Activated naive CD8-positive, alpha-beta T cell treated with anti-CD3 and anti-CD28 coated beads, Interleukin-2, amount 50 U/mL, for 16 hours (primary cell): ENCODE measurements at regions not wholly inside any gene's neighbourhood (a gene's known extent, or its start where the extent isn't known, plus 50 kb on each side); places are given as distances from the start of the nearest gene placed in this dataset.
"Not testable (repeated sequence)": the region's sequence is repeated elsewhere in the genome, so short reads cannot be mapped to it uniquely, and the experiment has no call there.

ENCODE experiments used
- DNase-seq: peaks from one replicate; pipeline ENCODE4 v3.0.0-alpha.2; 2020; ENCODE audit warnings: low read depth, low spot score

DNA sequence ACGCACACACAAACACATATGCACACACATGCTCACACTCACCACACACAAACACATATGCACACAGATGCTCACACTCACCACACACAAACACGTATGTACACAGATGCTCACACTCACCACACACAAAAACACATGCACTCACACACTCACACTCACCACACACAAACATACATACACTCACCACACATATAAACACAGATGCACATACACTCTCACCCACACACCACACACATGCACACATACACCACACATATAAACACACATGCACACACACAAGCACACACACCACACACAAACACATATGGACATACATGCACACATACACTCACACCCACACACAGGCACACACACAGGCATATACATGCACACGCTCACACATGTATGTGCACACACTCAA lies 112.3 kb downstream of the ERMARD start:
- no peak for DNase-seq

DNA sequence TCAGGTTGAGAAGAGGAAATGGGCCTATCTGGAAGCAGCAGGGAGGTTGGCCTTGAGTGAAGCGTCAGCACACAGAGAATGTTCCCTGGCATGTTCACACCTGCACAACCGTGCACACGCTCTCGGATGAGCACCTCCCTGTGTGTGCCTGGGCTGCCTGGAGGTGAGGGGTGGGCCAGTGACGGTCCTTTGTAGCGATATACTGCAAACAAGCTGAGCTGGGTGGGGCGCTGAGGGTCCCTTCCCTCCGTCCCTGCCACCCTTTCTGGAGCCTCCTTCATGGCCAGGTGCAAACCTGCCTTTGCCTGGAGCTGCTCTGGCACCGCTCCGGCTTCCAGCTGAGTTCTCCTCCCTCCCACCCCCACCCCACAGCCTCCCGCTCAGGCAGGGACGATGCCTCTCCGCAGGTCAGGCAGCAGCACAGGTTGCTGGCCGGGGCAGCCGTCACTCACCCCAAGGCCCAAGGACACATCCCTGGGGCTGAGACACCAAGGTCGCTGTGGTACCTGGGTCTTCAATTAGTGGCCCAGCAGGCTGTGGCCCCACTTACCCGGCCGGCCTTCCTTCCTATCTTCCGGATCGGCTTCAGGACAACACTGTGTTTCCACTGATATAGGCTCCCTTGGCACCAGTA lies 111.6 kb downstream of the ERMARD start:
- DNase-seq: no peak

DNA sequence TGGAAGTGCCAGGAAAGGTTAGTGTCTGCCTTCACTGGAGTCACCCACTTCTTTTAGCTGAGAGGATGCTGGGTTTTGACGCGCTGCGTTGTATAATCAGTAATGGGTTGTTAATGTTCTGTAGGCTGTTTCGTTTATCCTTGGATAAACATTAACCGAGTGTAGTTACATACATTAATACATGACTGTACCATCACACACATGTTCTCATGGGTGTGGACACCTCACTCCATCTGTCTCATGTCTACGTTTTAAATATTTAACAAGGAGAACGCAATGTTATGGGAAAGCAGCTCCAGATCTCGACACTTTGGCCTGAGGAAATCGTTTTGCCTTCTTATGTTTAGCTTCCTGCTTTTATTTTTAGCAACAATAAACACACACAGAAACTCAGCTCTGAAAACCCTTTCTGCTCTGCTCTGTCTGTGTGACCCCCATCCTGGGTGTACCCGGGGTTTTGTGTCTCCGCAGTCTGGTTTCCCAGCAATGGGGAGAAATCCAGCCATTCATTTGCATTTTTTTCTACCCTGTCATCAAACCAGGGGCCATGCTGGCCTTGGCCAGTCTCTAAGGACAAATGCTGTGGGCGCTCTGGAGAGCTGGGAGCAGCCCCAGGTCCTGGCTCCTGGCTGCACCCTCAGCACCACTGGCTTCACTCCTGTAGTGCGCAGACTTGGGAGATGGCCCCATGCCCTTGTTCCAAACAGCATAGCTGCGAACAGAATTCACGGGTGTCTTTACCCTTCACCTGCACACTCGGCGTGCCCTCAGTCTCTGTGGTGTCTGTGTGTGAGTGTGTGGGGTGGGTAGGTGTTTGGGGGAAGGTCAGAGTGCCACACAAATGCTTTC lies 110.8 kb downstream of the ERMARD start:
- no peak for DNase-seq

DNA sequence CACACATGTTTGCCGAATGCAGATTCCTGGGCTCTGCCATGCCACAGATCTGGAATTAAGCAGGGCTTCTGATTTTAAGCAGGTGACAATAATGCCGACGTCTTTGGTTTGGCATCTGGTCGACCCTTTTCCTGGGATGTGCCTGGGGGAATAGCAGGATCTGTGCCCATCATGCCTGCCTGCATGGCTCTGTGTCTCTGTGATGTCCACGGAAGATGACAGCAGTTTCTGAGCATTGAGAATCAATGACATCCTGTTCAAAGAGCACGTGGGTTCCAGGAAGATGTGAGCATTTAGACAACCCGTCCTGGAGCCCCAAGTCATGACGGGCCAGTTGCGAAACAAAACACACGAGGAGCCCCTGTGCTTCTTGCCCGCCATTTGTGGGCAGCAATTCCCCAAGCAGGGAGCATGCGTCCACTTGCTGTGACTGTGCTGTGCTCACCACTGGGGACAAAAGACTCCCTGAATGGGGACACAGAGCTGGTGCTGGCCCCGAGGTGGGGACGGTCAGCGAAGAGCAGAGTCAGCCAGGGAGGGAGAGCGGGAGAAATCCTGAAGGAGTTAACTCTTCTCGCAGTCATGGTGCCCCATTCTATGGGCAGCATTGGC lies 110.1 kb downstream of the ERMARD start:
- no peak for DNase-seq

DNA sequence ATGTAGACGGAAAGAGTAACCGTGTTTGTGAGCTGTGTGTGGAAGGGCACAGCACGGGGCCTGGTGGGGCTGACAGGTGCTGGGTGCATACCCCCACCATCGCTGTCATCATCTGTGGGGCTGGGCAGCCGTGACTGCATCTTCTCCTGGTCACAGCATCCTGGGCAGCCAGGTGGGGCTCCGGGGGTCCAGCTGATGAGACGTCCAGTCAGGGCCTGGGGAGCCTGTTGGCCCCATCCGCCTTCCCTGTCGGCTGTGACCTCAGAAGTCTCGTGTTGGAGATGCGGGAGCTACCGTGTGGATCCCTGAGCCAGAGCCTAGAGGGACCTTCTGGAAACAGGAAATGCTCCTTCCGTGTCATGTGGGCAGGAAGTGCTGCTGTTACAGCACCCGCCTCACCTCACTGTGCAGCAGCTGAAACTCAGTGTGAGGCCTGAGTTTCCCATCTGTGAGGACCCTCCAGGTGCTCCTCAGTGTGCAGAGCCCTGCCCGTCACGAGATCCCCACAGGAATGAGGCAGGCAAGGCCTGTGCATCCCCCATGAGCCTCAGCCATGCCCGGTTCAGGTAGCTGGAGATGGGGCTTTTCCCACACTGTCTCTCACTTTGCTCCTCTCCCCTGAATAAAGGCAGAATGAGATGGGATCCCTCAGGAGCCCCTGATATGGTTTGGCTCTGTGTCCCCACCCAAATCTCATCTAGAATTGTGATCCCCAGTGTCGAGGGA lies 108.7 kb downstream of the ERMARD start:
- no peak for DNase-seq

DNA sequence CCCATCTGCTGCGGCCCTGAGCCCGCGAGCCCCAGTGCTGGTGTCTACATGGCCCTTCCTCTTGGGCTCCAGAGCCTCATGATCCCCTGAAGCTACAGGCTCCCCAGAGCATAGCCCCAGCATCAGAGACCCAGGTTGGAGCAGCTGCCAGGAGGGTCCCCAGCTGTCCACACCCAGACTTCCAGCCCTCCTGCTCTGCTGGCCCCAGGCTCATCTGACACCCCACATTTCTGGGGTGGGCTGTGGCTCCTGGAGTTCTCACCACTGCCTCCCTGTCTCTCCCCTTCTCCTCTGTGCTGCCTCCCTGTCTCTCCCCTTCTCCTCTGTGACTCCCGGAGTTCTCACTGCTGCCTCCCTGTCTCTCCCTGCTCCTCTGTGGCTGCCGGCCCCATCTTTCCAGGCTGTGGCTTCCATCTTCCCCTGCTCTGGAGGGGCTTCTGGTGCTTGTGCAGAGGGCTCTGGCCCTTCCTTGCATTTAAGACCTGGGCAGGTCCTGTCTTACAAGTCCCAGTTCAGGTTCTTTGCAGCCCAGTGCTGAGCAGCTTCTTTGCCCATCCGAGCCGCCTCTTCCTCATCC lies 108.1 kb downstream of the ERMARD start:
- no peak for DNase-seq

DNA sequence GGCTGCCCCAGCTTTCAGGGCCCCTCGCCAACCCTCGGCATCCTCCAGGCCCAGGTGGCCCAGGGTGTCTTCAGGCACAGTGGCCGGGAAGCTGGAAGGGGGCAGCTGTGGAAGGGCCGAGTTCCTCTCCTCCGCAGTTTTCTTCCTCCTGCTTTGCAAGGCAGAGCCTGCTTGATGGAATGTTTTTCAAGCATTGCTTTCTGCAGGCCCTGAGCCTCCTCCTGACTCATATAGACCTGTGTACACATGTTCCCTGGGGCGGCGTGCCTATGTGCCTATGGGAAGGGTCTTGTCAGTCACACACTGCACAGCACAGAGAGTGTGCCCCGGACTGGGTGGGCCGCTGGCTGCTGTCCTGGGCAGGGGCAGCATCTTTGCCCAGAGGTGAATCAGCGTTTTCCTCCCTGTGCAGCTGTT lies 107.5 kb downstream of the ERMARD start:
- no peak for DNase-seq

DNA sequence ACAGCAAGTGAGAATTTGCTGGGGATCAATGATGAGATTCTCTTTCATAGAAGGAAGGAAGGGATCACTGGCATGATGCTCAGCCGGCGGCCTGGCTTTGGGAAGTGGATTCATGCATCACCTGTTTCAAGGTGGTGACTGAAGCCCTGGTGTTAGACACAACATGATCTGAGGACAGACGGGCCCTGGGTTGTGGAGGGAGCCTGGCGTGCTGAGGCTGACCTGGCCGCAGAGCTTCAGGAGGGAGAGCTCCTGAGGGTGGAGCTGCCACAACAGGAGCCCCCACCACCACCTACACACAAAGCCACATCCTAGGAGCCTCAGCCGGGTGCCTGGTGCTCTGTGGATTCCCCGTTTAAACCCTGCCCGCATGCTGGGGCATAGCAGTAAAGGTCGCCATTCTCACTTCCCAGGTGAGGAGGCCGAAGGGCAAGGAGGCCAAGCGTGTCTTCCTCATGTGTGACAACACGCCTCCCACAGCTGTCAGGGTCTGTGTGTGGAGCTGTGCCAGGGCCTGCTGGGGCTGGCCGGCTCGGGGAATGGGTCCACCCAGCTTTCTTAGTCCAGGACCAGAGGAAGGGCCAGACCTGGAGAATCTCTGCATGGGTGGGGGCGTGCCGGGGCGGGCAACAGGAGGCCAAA lies 107.0 kb downstream of the ERMARD start:
- DNase-seq: no peak

DNA sequence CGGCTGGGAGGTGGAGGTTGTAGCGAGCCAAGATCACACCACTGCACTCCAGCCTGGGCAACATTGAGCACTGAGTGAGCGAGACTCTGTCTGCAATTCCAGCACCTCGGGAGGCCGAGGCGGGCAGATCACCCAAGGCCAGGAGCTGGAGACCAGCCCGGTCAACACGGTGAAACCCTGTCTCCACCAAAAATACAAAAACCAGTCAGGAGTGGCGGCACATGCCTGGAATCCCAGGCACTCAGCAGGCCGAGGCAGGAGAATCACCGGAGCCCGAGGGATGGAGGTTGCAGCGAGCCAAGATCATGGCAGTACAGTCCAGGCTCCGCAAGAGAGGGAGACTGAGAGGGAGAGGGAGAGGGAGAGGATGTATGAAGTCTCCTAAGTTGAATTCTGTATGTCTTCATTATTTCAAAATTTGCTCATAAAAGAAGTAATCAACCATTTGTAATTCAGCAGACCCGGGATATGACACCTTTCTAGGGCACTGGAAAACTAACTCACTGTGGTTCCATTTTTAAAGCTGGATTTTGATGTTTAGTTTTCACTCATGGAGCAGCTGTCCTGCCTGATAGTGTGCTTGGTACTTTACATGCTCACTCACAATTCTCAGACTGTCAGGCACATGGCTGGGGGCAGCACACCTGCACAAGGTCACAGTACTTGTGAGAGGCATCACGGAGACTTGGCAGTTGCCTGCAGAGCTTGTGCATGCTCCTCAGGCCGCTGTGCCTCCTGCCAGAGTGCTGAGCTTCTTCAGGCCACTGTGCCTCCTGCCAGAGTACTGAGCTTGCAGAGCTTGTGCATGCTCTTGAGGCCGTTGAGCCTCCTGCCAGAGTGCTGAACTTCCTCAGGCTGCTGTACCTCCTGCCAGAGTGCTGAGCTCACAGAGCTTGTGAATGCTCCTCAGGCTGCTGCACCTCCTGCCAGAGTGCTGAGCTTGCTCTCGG lies 106.2 kb downstream of the ERMARD start:
- no peak for DNase-seq

DNA sequence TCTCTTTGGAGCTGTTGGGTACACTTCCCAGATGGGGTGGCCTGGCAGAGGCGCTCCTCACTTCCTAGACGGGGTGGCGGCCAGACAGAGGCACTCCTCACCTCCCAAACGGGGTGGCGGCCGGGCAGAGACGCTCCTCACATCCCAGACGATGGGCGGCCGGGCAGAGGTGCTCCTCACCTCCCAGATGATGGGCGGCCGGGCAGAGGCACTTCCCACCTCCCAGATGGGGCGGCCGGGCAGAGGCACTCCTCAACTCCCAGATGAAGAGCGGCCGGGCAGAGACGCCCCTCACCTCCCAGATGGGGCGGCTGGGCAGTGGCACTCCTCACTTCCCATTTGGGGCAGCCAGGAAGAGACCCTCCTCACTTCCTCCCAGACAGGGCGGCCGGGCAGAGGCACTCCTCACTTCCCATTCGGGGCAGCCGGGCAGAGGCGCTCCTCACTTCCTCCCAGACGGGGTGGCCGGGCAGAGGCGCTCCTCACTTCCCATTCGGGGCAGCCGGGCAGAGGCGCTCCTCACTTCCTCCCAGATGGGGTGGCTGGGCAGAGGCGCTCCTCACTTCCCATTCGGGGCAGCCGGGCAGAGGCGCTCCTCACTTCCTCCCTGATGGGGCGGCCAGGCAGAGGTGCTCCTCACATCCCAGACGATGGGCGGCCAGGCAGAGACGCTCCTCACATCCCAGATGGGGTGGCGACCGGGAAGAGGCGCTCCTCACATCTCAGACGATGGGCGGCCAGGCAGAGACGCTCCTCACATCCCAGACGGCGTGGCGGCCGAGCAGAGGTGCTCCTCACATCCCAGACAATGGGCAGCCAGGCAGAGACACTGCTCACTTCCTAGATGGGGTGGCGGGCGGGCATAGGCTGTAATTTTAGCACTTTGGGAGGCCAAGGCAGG lies 105.3 kb downstream of the ERMARD start:
- DNase-seq: not testable (repeated sequence)

DNA sequence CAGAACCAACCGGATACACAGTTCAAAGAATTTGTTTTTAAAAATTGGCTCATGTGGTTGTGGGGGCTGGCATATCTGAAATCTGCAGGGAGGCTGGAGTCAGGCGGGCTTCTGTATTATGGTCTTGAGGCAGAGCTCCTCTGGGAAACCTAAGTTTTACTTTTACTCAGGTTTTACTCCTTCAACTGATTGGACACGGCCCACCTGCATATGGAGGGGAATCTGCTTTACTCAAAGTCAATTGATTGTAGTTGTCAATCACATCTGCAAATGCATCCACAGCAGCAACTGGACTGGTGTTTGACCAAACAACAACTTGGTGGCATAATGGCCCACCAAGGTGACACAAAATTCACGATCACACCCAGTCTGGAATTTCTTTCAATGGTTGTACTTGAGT lies 103.4 kb downstream of the ERMARD start:
- no peak for DNase-seq

DNA sequence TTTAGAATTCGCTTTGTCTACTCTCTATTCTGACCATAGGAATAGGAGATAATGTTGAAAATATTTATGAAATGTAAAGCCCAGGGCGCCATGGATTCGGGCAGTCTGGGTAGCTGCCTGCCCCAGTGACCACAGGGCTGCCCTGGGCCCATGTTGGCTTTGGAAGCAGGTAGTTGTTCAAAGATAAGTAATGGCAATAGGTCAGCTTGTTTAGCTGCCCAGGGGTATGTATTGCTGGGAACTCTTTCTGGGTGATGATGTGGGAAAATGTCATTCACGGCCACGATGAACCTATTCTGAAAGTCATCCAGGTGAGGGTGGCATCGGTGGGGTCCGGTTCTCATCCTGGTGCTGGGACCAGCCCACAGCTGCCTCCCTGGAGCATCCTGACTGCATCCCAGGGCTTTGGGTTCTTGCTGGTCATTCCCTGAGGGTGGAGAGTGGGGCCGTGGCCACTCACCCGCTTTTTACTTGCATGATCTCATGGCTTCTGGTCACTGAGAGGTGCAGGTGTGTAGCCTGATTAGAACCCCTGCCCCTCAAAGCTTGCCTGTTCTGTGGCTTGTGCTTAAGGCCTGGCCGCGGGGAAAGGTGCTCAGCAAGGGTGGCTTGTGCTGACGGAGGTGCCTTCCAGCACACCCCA lies 102.8 kb downstream of the ERMARD start:
- no peak for DNase-seq

DNA sequence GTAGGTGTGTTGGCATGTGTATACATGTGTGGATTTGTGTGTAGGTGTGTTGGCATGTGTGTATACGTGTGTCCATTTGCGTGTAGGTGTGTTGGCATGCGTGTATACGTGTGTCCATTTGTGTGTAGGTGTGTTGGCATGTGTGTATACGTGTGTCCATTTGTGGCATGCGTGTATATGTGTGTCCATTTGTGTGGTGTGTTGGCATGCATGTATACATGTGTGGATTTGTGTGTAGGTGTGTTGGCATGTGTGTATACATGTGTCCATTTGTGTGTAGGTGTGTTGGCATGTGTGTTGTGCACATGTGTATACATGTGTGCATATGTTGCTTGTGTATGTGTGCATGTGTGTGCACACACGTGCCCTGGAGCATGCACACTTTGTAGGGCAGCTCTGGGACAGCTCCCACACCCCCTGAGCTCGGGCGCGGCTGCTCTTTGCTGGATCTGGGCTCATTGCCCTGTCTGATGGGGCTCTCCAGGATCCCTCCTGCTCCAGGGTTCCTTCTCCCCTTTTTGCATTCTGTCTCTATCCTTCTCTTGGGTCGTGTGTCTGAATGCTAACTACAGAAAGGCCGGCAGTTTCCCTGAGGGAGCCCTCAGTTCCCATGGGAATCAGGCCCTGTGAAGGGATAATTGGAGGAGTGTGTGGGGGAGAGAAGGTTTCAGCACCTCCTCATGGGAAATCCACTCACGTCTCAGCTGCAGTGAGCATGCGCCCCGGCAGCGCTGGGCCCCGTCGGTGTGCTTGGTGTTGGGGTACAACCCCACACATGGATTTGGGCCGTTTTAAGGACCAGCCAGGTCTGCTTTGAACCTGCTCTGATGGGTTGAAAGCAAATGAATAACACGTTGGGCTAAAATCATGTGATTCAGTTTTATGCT lies 102.0 kb downstream of the ERMARD start:
- DNase-seq: no peak

DNA sequence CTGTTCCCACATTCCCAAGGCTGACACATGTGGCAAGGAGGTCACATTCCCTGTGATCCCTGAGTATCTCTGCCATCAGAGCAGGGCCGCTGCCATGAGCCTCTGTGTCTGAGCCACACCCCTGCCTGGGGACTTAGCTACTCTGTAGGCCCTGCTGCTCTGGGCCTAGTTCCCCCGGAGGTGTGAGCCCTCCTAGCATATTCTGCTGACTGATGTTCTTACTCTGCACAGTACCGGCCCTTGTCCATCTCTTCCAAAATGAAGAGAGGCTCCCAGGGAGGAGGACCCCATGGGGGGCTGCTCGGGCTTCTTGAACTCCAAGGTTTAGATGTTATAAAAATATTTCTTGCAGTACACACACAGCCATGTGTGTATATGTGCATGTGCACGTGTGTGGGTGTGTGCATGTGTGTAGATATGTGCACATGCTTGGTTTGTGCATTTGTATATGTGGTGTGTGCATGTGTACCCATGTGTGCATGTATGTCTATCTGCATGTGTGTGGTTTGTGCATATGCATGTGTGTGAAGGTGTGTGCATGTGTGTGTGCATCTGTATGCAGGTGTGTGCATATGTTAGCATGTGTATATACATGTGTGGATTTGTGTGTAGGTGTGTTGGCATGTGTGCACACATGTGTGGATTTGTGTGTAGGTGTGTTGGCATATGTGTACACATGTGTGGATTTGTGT lies 101.2 kb downstream of the ERMARD start:
- no peak for DNase-seq

DNA sequence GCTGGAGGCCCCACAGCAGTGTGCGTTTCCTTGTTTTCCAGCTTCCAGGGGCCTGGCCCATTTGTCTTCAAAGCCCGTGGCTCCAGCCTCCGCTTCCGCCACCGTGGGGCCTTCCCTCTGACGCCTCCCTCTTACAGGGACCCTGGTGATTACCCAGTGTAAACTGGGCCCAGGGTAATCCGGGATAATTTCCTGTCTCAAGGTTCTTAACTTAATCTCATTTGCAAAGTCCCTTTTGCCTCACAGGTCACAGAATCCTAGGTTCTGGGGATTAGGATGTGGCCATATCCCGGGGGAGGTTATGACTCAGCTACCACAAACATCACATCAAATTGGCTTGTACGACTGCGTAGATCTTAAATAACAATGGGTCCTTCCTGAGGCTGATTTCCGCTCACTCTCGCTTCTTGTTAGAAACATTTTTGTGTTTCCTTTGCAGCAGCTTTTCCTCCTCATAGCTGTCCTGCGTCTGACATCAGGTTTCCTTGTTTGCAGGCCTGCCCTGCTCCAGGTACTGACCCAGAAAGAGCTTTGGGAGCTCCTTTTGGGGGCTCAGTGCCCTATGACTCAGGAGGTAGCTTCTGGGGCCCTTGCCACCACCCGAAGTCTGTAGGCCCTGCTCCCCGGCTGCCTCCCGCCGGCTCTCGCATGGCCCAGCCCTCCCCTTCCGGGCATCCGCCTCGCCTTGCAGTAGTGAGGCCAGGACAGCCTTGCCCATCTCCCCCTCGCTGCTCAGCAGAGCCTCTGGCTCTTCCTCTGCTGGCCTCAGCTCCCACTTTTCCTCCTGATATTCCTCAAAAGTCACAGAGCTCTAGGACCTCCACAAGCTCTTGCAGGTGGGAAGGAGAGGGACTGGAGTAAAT lies 100.5 kb downstream of the ERMARD start:
- DNase-seq: no peak

DNA sequence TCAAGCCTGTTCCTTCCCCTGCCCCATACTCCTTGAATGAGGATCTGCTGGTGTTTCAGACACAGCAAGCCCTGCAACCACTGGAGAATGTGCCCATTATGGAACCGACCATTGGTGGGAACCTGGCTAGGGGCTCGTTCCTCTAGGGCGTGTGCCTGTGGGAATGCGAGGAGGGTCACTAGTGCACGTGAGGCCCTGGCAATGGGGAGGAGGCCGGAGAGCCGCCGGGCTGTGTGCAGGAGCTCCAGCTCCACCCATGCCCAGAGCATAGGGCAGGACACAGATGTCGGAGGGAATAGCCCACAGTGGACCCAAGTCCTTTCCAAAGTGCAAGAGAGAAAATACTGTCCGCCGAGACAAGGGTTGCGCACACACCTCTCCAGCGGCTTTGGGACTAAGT lies 99.3 kb downstream of the ERMARD start:
- no peak for DNase-seq
